SHP77 treated with DMSO at 0.1 percent for 48 hours (cell line): ENCODE measurements at regions not wholly inside any gene's neighbourhood (a gene's known extent, or its start where the extent isn't known, plus 50 kb on each side); places are given as distances from the start of the nearest gene placed in this dataset.

Experiments
- DNase-seq: peaks from one replicate; lab custom pipeline; 2025; lab: John Stamatoyannopoulos, UW

- DNase-seq = no peak
These were observed 251.4 kb upstream of the ATP2B1 start for GRCh38 chr12:89960011-89960507.

DNA sequence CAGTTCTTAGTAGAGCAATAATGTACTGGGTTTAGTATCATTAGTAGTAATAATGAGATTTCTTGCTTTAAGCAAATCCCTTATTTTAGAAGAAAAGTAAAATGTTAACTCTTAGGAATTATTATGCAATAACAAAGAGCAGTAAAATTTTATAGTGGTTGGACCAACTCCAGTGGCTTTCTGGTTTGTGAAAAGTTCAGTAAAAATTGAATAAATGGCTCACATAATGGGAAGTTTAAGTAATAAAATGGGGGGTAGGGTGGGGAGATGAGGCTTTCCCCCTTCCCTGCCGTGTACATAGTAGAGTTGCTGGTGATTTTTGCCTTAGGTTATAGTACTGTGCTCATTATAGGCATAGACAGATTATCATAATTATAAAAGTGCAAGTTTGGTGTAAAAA lies 250.5 kb upstream of the ATP2B1 start:
- no peak for DNase-seq

GRCh38 chr12:89954259-89954658 lies 245.6 kb upstream of the ATP2B1 start:
- DNase-seq = no peak

- DNase-seq = no peak
These were observed 243.0 kb upstream of the ATP2B1 start for GRCh38 chr12:89951694-89952060.

- DNase-seq = no peak
These were observed 242.5 kb upstream of the ATP2B1 start for GRCh38 chr12:89951050-89951693.

DNA sequence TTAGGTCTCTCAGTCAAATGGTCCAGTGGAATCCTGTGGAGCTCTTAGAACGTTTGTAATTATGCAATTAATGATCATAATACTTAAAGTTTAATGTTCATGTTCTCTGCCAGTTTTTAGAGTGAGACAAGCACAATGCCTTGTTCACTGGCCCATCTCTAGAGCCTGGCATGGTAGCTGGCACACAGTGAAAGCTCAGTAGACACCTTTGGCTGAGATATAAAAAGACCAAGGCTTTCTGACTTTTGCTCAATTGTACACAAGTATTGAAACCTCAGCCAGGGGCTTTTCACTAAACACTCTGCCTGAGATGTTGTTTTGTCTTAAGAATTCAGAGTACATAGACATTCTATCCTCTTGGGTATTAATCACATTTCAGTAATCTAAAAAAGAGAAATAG lies 241.8 kb upstream of the ATP2B1 start:
- no peak for DNase-seq

DNA sequence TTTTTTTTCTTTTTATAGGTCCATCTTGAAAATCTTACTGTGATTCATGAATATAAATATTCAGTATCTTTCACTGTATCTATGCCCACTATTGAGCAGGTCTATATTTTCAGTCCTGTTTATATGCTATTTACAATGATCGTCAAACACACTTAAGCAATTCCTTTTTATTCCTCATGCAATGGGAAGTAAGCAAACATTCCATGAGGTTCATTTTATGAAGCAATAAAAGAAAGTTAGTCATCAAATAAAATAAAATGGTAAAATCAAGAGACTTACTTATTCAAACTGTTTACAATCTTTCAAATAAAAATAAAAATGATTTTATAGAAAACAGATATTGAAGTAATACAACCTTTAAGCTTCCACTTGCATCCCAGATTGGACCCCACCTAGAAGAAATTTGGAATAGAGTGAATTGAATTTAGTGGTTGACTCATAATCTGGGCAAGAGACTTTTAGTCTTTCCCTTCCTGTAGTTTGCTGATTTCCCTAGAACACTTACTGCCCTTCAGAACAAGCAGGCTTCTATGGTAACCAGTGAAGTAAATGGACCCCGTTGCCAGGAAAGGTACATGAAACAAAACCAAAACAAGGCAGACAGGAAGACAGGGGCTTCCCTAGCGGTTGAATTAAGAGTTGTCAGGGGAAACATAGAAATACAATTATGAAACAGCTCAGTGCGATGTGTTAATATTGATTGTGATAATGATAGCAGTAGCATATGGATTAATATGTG lies 241.0 kb upstream of the ATP2B1 start:
- DNase-seq = no peak

GRCh38 chr12:89948271-89949175 lies 239.9 kb upstream of the ATP2B1 start:
- DNase-seq = no peak

DNA sequence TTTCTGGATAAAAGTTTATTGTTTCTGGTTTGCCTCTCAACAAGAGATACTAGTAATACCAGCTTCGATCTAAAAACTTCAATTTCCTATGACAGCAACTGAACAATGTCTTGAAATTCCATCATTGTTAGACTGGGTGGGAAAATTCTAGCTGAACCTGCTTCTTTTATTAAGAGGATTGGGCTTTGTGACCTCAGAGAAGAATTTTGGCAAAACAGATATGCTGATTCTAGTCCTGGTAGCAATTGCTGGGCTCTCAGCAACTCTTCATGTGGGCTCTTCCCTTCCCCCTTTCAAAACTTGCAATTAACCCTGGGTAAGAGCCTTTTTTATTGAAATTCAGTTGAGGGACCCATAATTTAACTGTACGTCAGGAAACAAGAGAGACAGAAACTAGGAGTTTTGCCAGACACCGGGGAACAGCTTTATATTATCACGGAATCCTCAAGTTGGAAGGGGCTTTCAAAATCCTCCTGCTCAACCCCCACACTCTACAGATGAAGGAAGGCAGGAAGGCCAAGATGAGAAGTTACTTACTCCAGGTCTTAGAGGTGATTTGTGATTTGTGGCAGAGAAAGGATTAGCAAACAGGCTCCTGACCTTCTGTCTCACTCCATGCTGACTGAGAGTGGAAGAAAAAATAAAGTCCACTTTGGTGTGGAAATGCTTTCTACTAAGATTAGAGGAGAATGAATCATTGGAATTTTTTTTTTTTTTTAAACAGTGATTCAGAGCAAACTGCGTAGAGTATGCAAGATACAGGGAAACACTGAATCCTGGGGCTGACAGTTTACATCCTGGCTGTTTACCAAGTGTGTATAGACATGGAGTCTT lies 239.0 kb upstream of the ATP2B1 start:
- no peak for DNase-seq

DNA sequence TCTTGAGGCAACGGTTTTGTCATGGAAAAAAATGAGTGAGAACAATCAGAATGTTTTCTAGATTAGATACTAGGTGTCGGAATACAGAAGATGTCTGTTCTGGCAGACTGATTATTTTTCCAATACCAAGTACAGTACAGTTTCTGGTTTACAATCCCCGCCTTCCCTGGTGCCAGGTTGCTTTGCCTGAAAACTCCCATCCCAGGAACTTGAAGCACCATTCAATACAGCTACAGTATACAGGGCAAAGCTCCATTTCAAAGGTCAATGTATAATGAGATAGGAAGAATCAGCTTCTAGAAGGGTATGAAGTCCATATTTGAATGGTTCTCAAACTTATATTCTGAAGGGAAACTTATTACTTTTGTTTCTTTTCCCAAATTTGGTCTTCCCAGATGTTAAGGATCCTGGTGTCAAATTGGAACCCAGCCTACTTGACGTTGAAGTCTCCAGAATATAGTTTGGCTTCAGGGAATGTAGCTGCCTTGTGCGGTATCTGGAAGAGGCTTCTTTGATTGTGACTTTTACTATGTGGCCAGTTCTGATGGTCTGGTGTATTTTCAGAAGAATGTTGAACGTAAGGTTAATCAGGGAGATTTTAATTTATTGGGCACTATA lies 238.0 kb upstream of the ATP2B1 start:
- no peak for DNase-seq

- DNase-seq = no peak
These were observed 236.5 kb upstream of the ATP2B1 start for GRCh38 chr12:89945123-89945522.

GRCh38 chr12:89943463-89943862 lies 234.8 kb upstream of the ATP2B1 start:
- no peak for DNase-seq

- DNase-seq = no peak
These were observed 232.8 kb upstream of the ATP2B1 start for GRCh38 chr12:89941436-89941835.

DNA sequence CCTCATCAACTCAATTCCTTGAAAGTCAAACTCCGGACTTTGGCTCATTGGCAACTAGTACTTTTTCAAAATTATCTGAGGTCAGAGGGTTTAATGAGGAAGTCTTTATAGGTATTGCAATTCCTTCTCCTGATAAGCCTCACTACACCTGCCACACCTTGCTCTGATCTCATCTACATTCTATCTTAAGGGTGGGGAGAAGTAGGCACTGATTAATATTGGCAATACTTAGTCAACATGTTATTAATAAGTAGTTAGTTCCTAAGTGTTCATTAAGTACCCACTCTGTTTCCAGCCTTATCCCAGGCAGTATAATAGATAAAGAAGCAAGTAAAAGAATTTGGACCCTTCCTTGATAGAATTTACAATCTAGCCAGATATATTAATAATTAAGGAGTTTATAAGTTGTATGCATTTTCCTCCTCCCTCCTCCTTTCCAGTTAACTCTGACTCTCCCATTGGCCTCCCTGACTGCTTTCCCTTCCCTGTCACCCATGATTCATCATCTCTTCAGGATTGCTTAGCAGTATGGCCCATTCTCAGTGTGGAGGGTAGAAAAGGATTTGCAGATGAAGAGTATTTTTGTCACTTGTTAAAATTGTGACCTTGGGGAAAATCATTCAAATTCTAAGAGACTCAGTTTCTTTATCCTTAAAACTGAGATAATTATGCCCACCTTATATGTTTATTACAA lies 231.0 kb upstream of the ATP2B1 start:
- DNase-seq = no peak

- DNase-seq = no peak
These were observed 228.0 kb upstream of the ATP2B1 start for GRCh38 chr12:89936631-89937030.

DNA sequence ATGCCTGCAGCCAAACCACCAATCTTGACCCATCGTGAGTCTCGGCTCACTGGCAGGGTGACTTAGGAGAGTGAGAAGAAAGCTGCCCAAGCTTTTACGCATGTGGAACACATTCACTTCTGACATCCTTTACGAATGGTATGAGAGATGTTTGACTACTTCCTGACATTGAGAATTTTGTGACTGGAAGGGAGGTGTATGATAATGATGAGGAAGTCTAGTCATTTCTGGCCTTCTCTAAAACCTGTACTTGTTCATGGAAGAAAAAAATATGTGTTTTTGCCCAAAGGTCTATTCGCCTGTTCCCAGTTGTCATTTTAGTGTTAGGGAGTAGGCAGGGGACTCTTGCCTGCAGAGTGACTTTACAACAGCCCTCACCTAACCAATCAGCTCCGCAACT lies 227.2 kb upstream of the ATP2B1 start:
- no peak for DNase-seq

DNA sequence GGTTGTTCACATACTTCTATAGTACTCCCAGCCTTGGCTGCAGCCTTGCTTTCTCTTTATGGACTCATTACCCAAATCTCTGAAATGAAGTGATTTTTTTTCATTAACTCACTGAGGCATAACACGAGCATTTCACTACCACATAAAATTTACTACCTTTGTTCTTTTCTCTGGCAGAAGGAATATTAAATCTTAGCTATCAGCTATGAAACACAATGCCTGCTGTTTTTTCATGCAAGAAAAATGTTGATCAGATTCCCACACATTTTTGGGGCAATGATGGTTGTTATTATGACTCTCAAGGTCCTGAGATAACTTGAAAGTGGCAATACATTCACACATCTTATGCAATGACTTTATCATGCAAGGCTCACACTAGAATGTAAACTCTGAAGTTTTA lies 225.3 kb upstream of the ATP2B1 start:
- DNase-seq = no peak

DNA sequence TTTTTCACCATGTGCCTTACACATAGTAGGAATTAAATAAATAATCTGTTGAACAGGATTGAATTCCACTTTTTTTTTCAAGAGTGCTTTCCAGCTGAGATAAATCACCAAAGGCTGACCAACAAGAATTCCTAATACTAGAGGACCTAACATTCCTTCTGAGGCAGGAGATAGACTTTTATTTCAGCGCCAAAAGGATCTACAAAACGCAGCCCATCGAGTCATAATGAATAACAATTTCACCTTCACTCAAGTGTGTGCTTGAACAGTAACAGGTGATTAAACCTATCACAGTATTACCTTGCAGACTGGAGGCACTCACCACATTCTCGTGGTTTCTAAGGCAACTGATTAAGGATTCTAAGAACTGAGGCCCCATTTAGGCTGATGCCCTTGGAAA lies 224.3 kb upstream of the ATP2B1 start:
- no peak for DNase-seq

- DNase-seq = no peak
These were observed 219.8 kb upstream of the ATP2B1 start for GRCh38 chr12:89928467-89928866.

DNA sequence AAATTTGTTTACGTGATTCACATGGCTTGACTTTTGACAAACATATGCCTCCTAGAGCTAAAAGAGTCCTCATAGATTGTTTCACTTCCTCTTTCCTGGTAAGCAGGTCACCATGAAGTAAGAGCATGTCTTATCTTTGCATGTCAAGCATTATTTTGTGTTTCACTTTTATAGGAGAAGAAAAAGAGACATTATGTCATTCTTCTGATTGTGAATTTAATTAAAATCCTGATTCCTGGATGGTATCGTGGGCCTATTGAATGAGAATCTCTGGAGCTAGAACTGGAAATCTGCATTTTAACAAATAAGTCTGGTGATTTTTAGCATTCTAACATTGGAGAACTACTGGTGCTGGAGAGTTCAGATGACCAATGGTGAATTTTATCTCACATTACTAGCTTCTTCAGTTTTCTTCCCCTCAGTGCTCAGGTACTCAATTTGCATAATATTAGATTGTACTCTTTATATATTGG lies 218.6 kb upstream of the ATP2B1 start:
- DNase-seq = no peak

DNA sequence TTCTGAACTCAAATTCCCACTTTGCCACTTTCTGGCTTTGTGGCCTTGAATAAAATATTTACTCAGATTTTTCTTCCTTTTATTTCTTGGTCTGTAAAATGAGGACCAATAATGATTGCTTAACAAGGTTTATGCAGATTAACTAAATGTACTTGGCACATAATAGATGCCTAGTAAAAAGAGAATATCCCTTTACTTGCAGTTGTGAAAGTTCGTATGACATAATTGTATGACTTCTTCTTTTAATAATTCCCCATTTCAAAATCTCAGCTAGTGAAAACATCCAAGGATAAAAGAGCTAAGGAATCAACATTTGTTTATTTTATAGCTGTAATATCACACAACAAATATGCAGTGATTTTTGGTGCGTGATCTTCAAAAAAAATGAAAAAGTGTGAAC lies 215.6 kb upstream of the ATP2B1 start:
- DNase-seq = no peak
